ENCODE measurements at regions not wholly inside any gene's neighbourhood (a gene's known extent, or its start where the extent isn't known, plus 50 kb on each side); places are given as distances from the start of the nearest gene placed in this dataset.

DNA sequence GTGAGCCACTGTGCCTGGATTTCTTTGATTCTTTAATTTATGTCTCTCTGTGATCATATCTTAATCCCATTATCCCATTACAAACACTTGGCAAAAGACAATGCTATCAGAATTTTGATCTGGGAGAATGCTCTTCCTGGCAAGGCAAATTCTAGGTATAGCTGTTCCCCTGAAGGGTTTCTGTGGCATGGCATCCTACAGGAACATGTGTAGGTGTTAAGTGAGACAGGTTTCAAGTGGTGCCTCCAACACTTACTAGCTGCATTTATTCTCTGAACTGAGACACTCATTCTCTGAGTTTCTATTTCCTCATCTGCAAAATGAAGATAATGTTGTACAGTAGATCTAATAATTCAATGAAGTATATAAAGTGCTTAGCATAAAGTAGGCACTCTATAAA is 87.1 kb upstream of the CTTNBP2 start:
- H3K79me2 ChIP-seq (ENCODE audit: low read length), result no peaks in the 10 kb centered on the region
- H3K27me3 ChIP-seq (replicated peaks; ENCODE audit: insufficient read depth, low read length), result no peaks in the 10 kb centered on the region
- TF ChIP-seq, protein P1, sequence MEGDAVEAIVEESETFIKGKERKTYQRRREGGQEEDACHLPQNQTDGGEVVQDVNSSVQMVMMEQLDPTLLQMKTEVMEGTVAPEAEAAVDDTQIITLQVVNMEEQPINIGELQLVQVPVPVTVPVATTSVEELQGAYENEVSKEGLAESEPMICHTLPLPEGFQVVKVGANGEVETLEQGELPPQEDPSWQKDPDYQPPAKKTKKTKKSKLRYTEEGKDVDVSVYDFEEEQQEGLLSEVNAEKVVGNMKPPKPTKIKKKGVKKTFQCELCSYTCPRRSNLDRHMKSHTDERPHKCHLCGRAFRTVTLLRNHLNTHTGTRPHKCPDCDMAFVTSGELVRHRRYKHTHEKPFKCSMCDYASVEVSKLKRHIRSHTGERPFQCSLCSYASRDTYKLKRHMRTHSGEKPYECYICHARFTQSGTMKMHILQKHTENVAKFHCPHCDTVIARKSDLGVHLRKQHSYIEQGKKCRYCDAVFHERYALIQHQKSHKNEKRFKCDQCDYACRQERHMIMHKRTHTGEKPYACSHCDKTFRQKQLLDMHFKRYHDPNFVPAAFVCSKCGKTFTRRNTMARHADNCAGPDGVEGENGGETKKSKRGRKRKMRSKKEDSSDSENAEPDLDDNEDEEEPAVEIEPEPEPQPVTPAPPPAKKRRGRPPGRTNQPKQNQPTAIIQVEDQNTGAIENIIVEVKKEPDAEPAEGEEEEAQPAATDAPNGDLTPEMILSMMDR (IDR thresholded peaks at IDR 0.05; ENCODE audit: low read length), result no peak
- TF ChIP-seq EZH2phosphoT487 (IDR thresholded peaks at IDR 0.05; ENCODE audit: low read length) (no peak), EZH2 (optimal IDR thresholded peaks at IDR 0.05; ENCODE audit: low read depth, low read length) (no peak)
- H3K4me2 ChIP-seq (ENCODE audit: low read depth, low read length), result no peak overlapping the region
- no peaks in the 10 kb centered on the region for H3F3A ChIP-seq (ENCODE audit: insufficient read depth, low read length)
- no peak overlapping the region for H3K9ac ChIP-seq (ENCODE audit: low read length)
- no peaks in the 10 kb centered on the region for H4K20me1 ChIP-seq (ENCODE audit: insufficient read depth, low read length)
- no peaks in the 10 kb centered on the region for H3K36me3 ChIP-seq (replicated peaks; ENCODE audit: insufficient read depth, low read length)
- H3K4me1 ChIP-seq (ENCODE audit: low read length), result no peaks in the 10 kb centered on the region
- H3K9me3 ChIP-seq (replicated peaks; ENCODE audit: insufficient read depth, low read length), result no peaks in the 10 kb centered on the region
- DNase-seq, result no peak
- no peak overlapping the region for H3K4me3 ChIP-seq (ENCODE audit: low read length)
- H3K9me2 ChIP-seq (replicated peaks; ENCODE audit: insufficient read depth, low read length), result no peaks in the 10 kb centered on the region
- no peak overlapping the region for H2AFZ ChIP-seq (ENCODE audit: low read length)
- no peak overlapping the region for H3K27ac ChIP-seq (ENCODE audit: low read length)

DNA sequence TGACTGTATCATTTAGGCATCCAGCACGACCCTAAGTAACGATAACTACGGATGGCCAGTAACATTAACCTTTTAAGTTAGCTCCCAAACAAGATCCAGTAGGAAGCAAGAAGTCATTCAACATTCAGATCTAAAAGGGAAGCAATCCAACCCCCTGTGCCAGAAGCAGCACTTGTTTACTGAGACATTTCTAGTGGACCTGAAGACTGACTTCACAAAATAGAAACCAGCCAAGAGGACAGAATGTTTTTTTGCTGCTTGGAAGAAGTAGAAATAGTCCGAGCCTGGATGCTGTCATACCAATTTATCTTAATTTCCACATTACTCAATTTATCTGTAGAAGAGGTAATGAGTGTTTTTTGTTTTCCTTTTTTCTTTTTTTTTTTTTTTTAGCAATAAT is 88.0 kb upstream of the CTTNBP2 start:
- Histone ChIP-seq H3K9ac (ENCODE audit: low read length) (no peak overlapping the region), H3F3A (ENCODE audit: insufficient read depth, low read length) (no peaks in the 10 kb centered on the region), H2AFZ (ENCODE audit: low read length) (no peak overlapping the region), H3K4me3 (ENCODE audit: low read length) (no peak overlapping the region), H3K9me2 (replicated peaks; ENCODE audit: insufficient read depth, low read length) (no peaks in the 10 kb centered on the region), H3K79me2 (ENCODE audit: low read length) (no peaks in the 10 kb centered on the region), H3K4me2 (ENCODE audit: low read depth, low read length) (no peak overlapping the region), H3K9me3 (replicated peaks; ENCODE audit: insufficient read depth, low read length) (no peaks in the 10 kb centered on the region), H3K4me1 (ENCODE audit: low read length) (no peaks in the 10 kb centered on the region), H3K27me3 (replicated peaks; ENCODE audit: insufficient read depth, low read length) (no peaks in the 10 kb centered on the region), H3K36me3 (replicated peaks; ENCODE audit: insufficient read depth, low read length) (no peaks in the 10 kb centered on the region), H3K27ac (ENCODE audit: low read length) (no peak overlapping the region), H4K20me1 (ENCODE audit: insufficient read depth, low read length) (no peaks in the 10 kb centered on the region)
- no peak for DNase-seq
- TF ChIP-seq EZH2phosphoT487 (IDR thresholded peaks at IDR 0.05; ENCODE audit: low read length), result no peak
- TF ChIP-seq, protein P1 (IDR thresholded peaks at IDR 0.05; ENCODE audit: low read length), result no peak

DNA sequence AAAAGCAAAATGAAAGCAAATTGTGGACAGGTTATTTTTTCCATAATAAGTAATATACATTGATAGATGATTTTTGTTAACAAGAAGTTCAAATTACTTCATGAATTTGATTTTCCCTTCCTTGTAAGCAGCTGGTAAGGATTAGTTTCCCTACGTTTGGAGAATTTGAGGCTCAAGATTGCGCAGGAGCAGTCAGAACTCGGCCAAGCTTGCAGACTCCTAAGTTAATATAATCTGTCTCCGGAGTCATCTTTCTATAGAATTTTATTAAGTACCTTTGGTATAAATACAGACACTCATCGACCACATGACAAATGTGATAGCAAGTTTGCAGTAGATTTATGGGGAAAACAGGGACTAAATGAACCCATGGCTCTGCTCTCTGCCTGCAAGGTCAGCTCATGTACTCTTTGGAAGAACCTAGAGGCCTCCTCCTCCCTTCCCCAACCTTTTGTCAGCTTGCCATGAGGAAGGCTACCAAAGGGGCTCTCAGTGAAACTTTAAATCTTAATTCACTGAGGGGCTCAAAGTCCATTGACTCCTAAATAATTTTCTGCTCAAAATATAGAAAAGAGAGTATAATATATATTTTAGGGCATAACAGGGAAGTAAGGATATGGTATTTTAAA is 89.2 kb upstream of the CTTNBP2 start:
- H3K9me2 ChIP-seq (replicated peaks; ENCODE audit: insufficient read depth, low read length), result no peaks in the 10 kb centered on the region
- H3K9me3 ChIP-seq (replicated peaks; ENCODE audit: insufficient read depth, low read length), result no peaks in the 10 kb centered on the region
- DNase-seq, result no peak
- TF ChIP-seq EZH2phosphoT487 (IDR thresholded peaks at IDR 0.05; ENCODE audit: low read length), result no peak
- TF ChIP-seq EZH2 (optimal IDR thresholded peaks at IDR 0.05; ENCODE audit: low read depth, low read length), result no peak
- TF ChIP-seq, protein P1 (IDR thresholded peaks at IDR 0.05; ENCODE audit: low read length), result no peak
- no peak overlapping the region for H3K9ac ChIP-seq (ENCODE audit: low read length)
- no peaks in the 10 kb centered on the region for H3K4me1 ChIP-seq (ENCODE audit: low read length)
- H3F3A ChIP-seq (ENCODE audit: insufficient read depth, low read length), result no peaks in the 10 kb centered on the region
- no peaks in the 10 kb centered on the region for H3K27me3 ChIP-seq (replicated peaks; ENCODE audit: insufficient read depth, low read length)
- no peaks in the 10 kb centered on the region for H3K79me2 ChIP-seq (ENCODE audit: low read length)
- H3K4me2 ChIP-seq (ENCODE audit: low read depth, low read length), result no peak overlapping the region
- H3K36me3 ChIP-seq (replicated peaks; ENCODE audit: insufficient read depth, low read length), result no peaks in the 10 kb centered on the region
- H2AFZ ChIP-seq (ENCODE audit: low read length), result no peak overlapping the region
- H3K4me3 ChIP-seq (ENCODE audit: low read length), result no peak overlapping the region
- no peaks in the 10 kb centered on the region for H4K20me1 ChIP-seq (ENCODE audit: insufficient read depth, low read length)
- H3K27ac ChIP-seq (ENCODE audit: low read length), result no peak overlapping the region

All from MM.1S (cell line).